ENCODE measurements at regions not wholly inside any gene's neighbourhood (a gene's known extent, or its start where the extent isn't known, plus 50 kb on each side); places are given as distances from the start of the nearest gene placed in this dataset.
"Not testable (repeated sequence)": the region's sequence is repeated elsewhere in the genome, so short reads cannot be mapped to it uniquely, and the experiment has no call there.

GRCh38 chr11:90639461-90639993 is 416.7 kb upstream of the CHORDC1 start:
- no peak overlapping the region for H3K4me3 ChIP-seq (ENCODE audit: low read length in 2 of 2)
- Mint-ChIP-seq H3K9me3 (peaks cover 0 to 14% (median 6%) of the 10 kb centered on the region in 8 donors), H3K27me3 (no peaks in the 10 kb centered on the region), H3K4me1 (no peaks in the 10 kb centered on the region), H3K36me3 (no peaks in the 10 kb centered on the region), H3K4me3 (no peak overlapping the region), H3K27ac (no peak overlapping the region)
- H3K27me3 ChIP-seq (ENCODE audit: insufficient read depth, low read length): no peaks in the 10 kb centered on the region
- ChIA-PET POLR2A (ENCODE audit: partially characterized antibody) (no interaction called here), CTCF (ENCODE audit: partially characterized antibody) (no interaction called here)
- no peak overlapping the region for H3K27ac ChIP-seq (ENCODE audit: low read depth, low read length)
- DNase-seq: no peak
- no peaks in the 10 kb centered on the region for H3K4me1 ChIP-seq (ENCODE audit: insufficient read depth, low read length)
- intact Hi-C loops (cut with micrococcal nuclease): no loop called here
- H3K9me3 ChIP-seq (ENCODE audit: control insufficient read depth in 1 of 2, low read length in 2 of 2): no peaks in the 10 kb centered on the region
- no peaks in the 10 kb centered on the region for H3K36me3 ChIP-seq (ENCODE audit: insufficient read depth, low read length)

- H3K4me3 Mint-ChIP-seq: no peak overlapping the region
- CTCF ChIA-PET (ENCODE audit: partially characterized antibody): no interaction called here
- POLR2A ChIA-PET (ENCODE audit: partially characterized antibody): no interaction called here
Measured at GRCh38 chr11:90635886-90636285, 413.0 kb upstream of the CHORDC1 start.

GRCh38 chr11:90635151-90635550 is 412.3 kb upstream of the CHORDC1 start:
- ChIA-PET POLR2A (ENCODE audit: partially characterized antibody) (no interaction called here), CTCF (ENCODE audit: partially characterized antibody) (no interaction called here)
- no peak overlapping the region for H3K4me3 ChIP-seq (ENCODE audit: low read length in 2 of 2)
- no peak overlapping the region for H3K27ac Mint-ChIP-seq
- no peaks in the 10 kb centered on the region for H3K4me1 ChIP-seq (ENCODE audit: insufficient read depth, low read length)
- H3K36me3 ChIP-seq (ENCODE audit: insufficient read depth, low read length): no peaks in the 10 kb centered on the region
- no peaks in the 10 kb centered on the region for H3K27me3 Mint-ChIP-seq
- no peaks in the 10 kb centered on the region for H3K36me3 Mint-ChIP-seq
- no peak overlapping the region for H3K27ac ChIP-seq (ENCODE audit: low read depth, low read length)
- H3K27me3 ChIP-seq (ENCODE audit: insufficient read depth, low read length): no peaks in the 10 kb centered on the region
- no peak overlapping the region for H3K4me3 Mint-ChIP-seq
- H3K4me1 Mint-ChIP-seq: no peaks in the 10 kb centered on the region
- no peak for DNase-seq
- intact Hi-C loops (cut with micrococcal nuclease): no loop called here
- H3K9me3 Mint-ChIP-seq: peaks cover 2 to 14% (median 5%) of the 10 kb centered on the region in 8 donors
- no peaks in the 10 kb centered on the region for H3K9me3 ChIP-seq (ENCODE audit: control insufficient read depth in 1 of 2, low read length in 2 of 2)

More at GRCh38 chr11:90635886-90636285, 413.0 kb upstream of the CHORDC1 start:
- Mint-ChIP-seq H3K4me1 (no peaks in the 10 kb centered on the region), H3K27me3 (no peaks in the 10 kb centered on the region), H3K36me3 (no peaks in the 10 kb centered on the region), H3K27ac (no peak overlapping the region), H3K9me3 (peaks cover 0 to 14% (median 5%) of the 10 kb centered on the region in 8 donors)
- no peaks in the 10 kb centered on the region for H3K4me1 ChIP-seq (ENCODE audit: insufficient read depth, low read length)
- H3K27ac ChIP-seq (ENCODE audit: low read depth, low read length): no peak overlapping the region
- intact Hi-C loops (cut with micrococcal nuclease): no loop called here
- no peak for DNase-seq
- no peaks in the 10 kb centered on the region for H3K36me3 ChIP-seq (ENCODE audit: insufficient read depth, low read length)
- H3K4me3 ChIP-seq (ENCODE audit: low read length in 2 of 2): no peak overlapping the region
- no peaks in the 10 kb centered on the region for H3K9me3 ChIP-seq (ENCODE audit: control insufficient read depth in 1 of 2, low read length in 2 of 2)
- H3K27me3 ChIP-seq (ENCODE audit: insufficient read depth, low read length): no peaks in the 10 kb centered on the region

- Histone ChIP-seq H3K36me3 (ENCODE audit: insufficient read depth, low read length) (no peaks in the 10 kb centered on the region), H3K4me3 (ENCODE audit: low read length in 2 of 2) (no peak overlapping the region), H3K9me3 (ENCODE audit: control insufficient read depth in 1 of 2, low read length in 2 of 2) (no peaks in the 10 kb centered on the region), H3K4me1 (ENCODE audit: insufficient read depth, low read length) (no peaks in the 10 kb centered on the region), H3K27me3 (ENCODE audit: insufficient read depth, low read length) (no peaks in the 10 kb centered on the region), H3K27ac (ENCODE audit: low read depth, low read length) (no peak overlapping the region)
- Mint-ChIP-seq H3K27ac (no peak overlapping the region), H3K27me3 (no peaks in the 10 kb centered on the region), H3K9me3 (peaks cover 3 to 8% (median 5%) of the 10 kb centered on the region in 8 donors), H3K4me1 (no peaks in the 10 kb centered on the region), H3K36me3 (no peaks in the 10 kb centered on the region), H3K4me3 (no peak overlapping the region)
- ChIA-PET CTCF (ENCODE audit: partially characterized antibody) (no interaction called here), POLR2A (ENCODE audit: partially characterized antibody) (no interaction called here)
- intact Hi-C loops (cut with micrococcal nuclease): no loop called here
- no peak for DNase-seq
Measured at GRCh38 chr11:90630176-90630575, 407.3 kb upstream of the CHORDC1 start.

GRCh38 chr11:90629229-90629806 is 406.5 kb upstream of the CHORDC1 start:
- no peaks in the 10 kb centered on the region for H3K36me3 Mint-ChIP-seq
- intact Hi-C loops (cut with micrococcal nuclease): no loop called here
- Histone ChIP-seq H3K4me1 (ENCODE audit: insufficient read depth, low read length) (no peaks in the 10 kb centered on the region), H3K27me3 (ENCODE audit: insufficient read depth, low read length) (no peaks in the 10 kb centered on the region), H3K27ac (ENCODE audit: low read depth, low read length) (no peak overlapping the region), H3K36me3 (ENCODE audit: insufficient read depth, low read length) (no peaks in the 10 kb centered on the region), H3K9me3 (ENCODE audit: control insufficient read depth in 1 of 2, low read length in 2 of 2) (no peaks in the 10 kb centered on the region), H3K4me3 (ENCODE audit: low read length in 2 of 2) (no peak overlapping the region)
- no peaks in the 10 kb centered on the region for H3K27me3 Mint-ChIP-seq
- DNase-seq: no peak
- no peak overlapping the region for H3K27ac Mint-ChIP-seq
- peaks cover 0 to 7% (median 3%) of the 10 kb centered on the region in 8 donors for H3K9me3 Mint-ChIP-seq
- no peak overlapping the region for H3K4me3 Mint-ChIP-seq
- H3K4me1 Mint-ChIP-seq: no peaks in the 10 kb centered on the region
- POLR2A ChIA-PET (ENCODE audit: partially characterized antibody): no interaction called here
- CTCF ChIA-PET (ENCODE audit: partially characterized antibody): no interaction called here

- no peaks in the 10 kb centered on the region for H3K36me3 Mint-ChIP-seq
- H3K27ac Mint-ChIP-seq: no peak overlapping the region
- peaks cover 0 to 11% (median 3%) of the 10 kb centered on the region in 8 donors for H3K9me3 Mint-ChIP-seq
- no peaks in the 10 kb centered on the region for H3K36me3 ChIP-seq (ENCODE audit: insufficient read depth, low read length)
- H3K4me1 Mint-ChIP-seq: no peaks in the 10 kb centered on the region
- ChIA-PET CTCF (ENCODE audit: partially characterized antibody) (no interaction called here), POLR2A (ENCODE audit: partially characterized antibody) (no interaction called here)
- H3K4me1 ChIP-seq (ENCODE audit: insufficient read depth, low read length): no peaks in the 10 kb centered on the region
- no peaks in the 10 kb centered on the region for H3K9me3 ChIP-seq (ENCODE audit: control insufficient read depth in 1 of 2, low read length in 2 of 2)
- intact Hi-C loops (cut with micrococcal nuclease): no loop called here
- no peak overlapping the region for H3K4me3 Mint-ChIP-seq
- no peak overlapping the region for H3K4me3 ChIP-seq (ENCODE audit: low read length in 2 of 2)
- DNase-seq: no peak
- no peaks in the 10 kb centered on the region for H3K27me3 ChIP-seq (ENCODE audit: insufficient read depth, low read length)
- no peaks in the 10 kb centered on the region for H3K27me3 Mint-ChIP-seq
- no peak overlapping the region for H3K27ac ChIP-seq (ENCODE audit: low read depth, low read length)
Measured at GRCh38 chr11:90614318-90614717, 391.5 kb upstream of the CHORDC1 start.

GRCh38 chr11:90613037-90613436 is 390.2 kb upstream of the CHORDC1 start:
- H3K4me3 Mint-ChIP-seq; CTCF ChIA-PET (ENCODE audit: partially characterized antibody); H3K36me3 Mint-ChIP-seq; H3K4me3 ChIP-seq (ENCODE audit: low read length in 2 of 2); H3K27me3 ChIP-seq (ENCODE audit: insufficient read depth, low read length); DNase-seq; H3K27ac ChIP-seq (ENCODE audit: low read depth, low read length); H3K9me3 Mint-ChIP-seq; intact Hi-C loops (cut with micrococcal nuclease); H3K9me3 ChIP-seq (ENCODE audit: control insufficient read depth in 1 of 2, low read length in 2 of 2); H3K36me3 ChIP-seq (ENCODE audit: insufficient read depth, low read length); H3K4me1 Mint-ChIP-seq; H3K27me3 Mint-ChIP-seq; POLR2A ChIA-PET (ENCODE audit: partially characterized antibody); H3K4me1 ChIP-seq (ENCODE audit: insufficient read depth, low read length); H3K27ac Mint-ChIP-seq: not testable (repeated sequence)

- H3K4me3 ChIP-seq (ENCODE audit: low read length in 2 of 2): no peak overlapping the region
- H3K9me3 ChIP-seq (ENCODE audit: control insufficient read depth in 1 of 2, low read length in 2 of 2): no peaks in the 10 kb centered on the region
- H3K27me3 ChIP-seq (ENCODE audit: insufficient read depth, low read length): no peaks in the 10 kb centered on the region
- POLR2A ChIA-PET (ENCODE audit: partially characterized antibody): no interaction called here
- intact Hi-C loops (cut with micrococcal nuclease): no loop called here
- CTCF ChIA-PET (ENCODE audit: partially characterized antibody): no interaction called here
- Mint-ChIP-seq H3K4me3 (no peak overlapping the region), H3K4me1 (peaks cover 0 to 4% (median 0%) of the 10 kb centered on the region in 4 donors), H3K27ac (no peak overlapping the region), H3K9me3 (peaks cover 0 to 8% (median 2%) of the 10 kb centered on the region in 8 donors), H3K27me3 (no peaks in the 10 kb centered on the region), H3K36me3 (no peaks in the 10 kb centered on the region)
- H3K27ac ChIP-seq (ENCODE audit: low read depth, low read length): no peak overlapping the region
- H3K36me3 ChIP-seq (ENCODE audit: insufficient read depth, low read length): no peaks in the 10 kb centered on the region
- no peak for DNase-seq
- H3K4me1 ChIP-seq (ENCODE audit: insufficient read depth, low read length): no peaks in the 10 kb centered on the region
Measured at GRCh38 chr11:90606721-90607120, 383.9 kb upstream of the CHORDC1 start.
